ENCODE measurements at regions not wholly inside any gene's neighbourhood (a gene's known extent, or its start where the extent isn't known, plus 50 kb on each side); places are given as distances from the start of the nearest gene placed in this dataset.

GRCh38 chr12:115730975-115731541 lies 546.4 kb downstream of the MED13L start:
- H3K27ac Mint-ChIP-seq, result no peak overlapping the region
- no peaks in the 10 kb centered on the region for H3K4me1 Mint-ChIP-seq
- H3K27me3 Mint-ChIP-seq, result no peaks in the 10 kb centered on the region
- no peak for DNase-seq
- no peaks in the 10 kb centered on the region for H3K9me3 Mint-ChIP-seq (ENCODE audit: low read depth)
- no peaks in the 10 kb centered on the region for H3K36me3 Mint-ChIP-seq
- no peak overlapping the region for H3K4me3 Mint-ChIP-seq
- CTCF ChIA-PET, result no interaction called here
- no peak for ATAC-seq

- ATAC-seq (no peak), DNase-seq (no peak)
- no peaks in the 10 kb centered on the region for H3K4me1 Mint-ChIP-seq
- no peaks in the 10 kb centered on the region for H3K27me3 Mint-ChIP-seq
- no peaks in the 10 kb centered on the region for H3K9me3 Mint-ChIP-seq (ENCODE audit: low read depth)
- no peak overlapping the region for H3K4me3 Mint-ChIP-seq
- CTCF ChIA-PET, result no interaction called here
- no peak overlapping the region for H3K27ac Mint-ChIP-seq
- H3K36me3 Mint-ChIP-seq, result no peaks in the 10 kb centered on the region
These were observed 550.8 kb downstream of the MED13L start for GRCh38 chr12:115726691-115727090.

GRCh38 chr12:115722181-115722580 lies 555.3 kb downstream of the MED13L start:
- H3K4me3 Mint-ChIP-seq, result no peak overlapping the region
- ATAC-seq, result no peak
- H3K9me3 Mint-ChIP-seq (ENCODE audit: low read depth), result no peaks in the 10 kb centered on the region

GRCh38 chr12:115716551-115716950 lies 560.9 kb downstream of the MED13L start:
- Mint-ChIP-seq H3K36me3 (no peaks in the 10 kb centered on the region), H3K27ac (no peak overlapping the region), H3K4me3 (no peak overlapping the region), H3K9me3 (ENCODE audit: low read depth) (no peaks in the 10 kb centered on the region), H3K27me3 (peaks cover 2% of the 10 kb centered on the region), H3K4me1 (no peaks in the 10 kb centered on the region)
- no peak for ATAC-seq
- DNase-seq, result no peak
- CTCF ChIA-PET, result no interaction called here

More at GRCh38 chr12:115722181-115722580, 555.3 kb downstream of the MED13L start:
- Mint-ChIP-seq H3K4me1 (no peaks in the 10 kb centered on the region), H3K27ac (no peak overlapping the region), H3K27me3 (no peaks in the 10 kb centered on the region), H3K36me3 (no peaks in the 10 kb centered on the region)
- no peak for DNase-seq
- CTCF ChIA-PET, result no interaction called here

GRCh38 chr12:115712676-115713075 lies 564.8 kb downstream of the MED13L start:
- Mint-ChIP-seq H3K27me3 (peaks cover 2% of the 10 kb centered on the region), H3K4me3 (no peak overlapping the region), H3K27ac (no peak overlapping the region), H3K36me3 (no peaks in the 10 kb centered on the region), H3K9me3 (ENCODE audit: low read depth) (no peaks in the 10 kb centered on the region), H3K4me1 (no peaks in the 10 kb centered on the region)
- no peak for ATAC-seq
- CTCF ChIA-PET, result no interaction called here
- no peak for DNase-seq

GRCh38 chr12:115710104-115710564 lies 567.4 kb downstream of the MED13L start:
- Mint-ChIP-seq H3K27ac (no peak overlapping the region), H3K36me3 (no peaks in the 10 kb centered on the region), H3K9me3 (ENCODE audit: low read depth) (no peaks in the 10 kb centered on the region), H3K4me1 (no peaks in the 10 kb centered on the region), H3K27me3 (peaks cover 2% of the 10 kb centered on the region), H3K4me3 (no peak overlapping the region)
- CTCF ChIA-PET, result no interaction called here
- DNase-seq (no peak), ATAC-seq (no peak)

- no peaks in the 10 kb centered on the region for H3K36me3 Mint-ChIP-seq
These were observed 567.9 kb downstream of the MED13L start for GRCh38 chr12:115709540-115710011.

GRCh38 chr12:115708801-115709200 lies 568.7 kb downstream of the MED13L start:
- CTCF ChIA-PET, result no interaction called here
- Mint-ChIP-seq H3K27ac (no peak overlapping the region), H3K27me3 (peaks cover 2% of the 10 kb centered on the region), H3K9me3 (ENCODE audit: low read depth) (no peaks in the 10 kb centered on the region), H3K36me3 (no peaks in the 10 kb centered on the region), H3K4me1 (no peaks in the 10 kb centered on the region), H3K4me3 (no peak overlapping the region)
- no peak for DNase-seq
- ATAC-seq, result no peak

More at GRCh38 chr12:115709540-115710011, 567.9 kb downstream of the MED13L start:
- no peak for DNase-seq
- CTCF ChIA-PET, result no interaction called here
- no peaks in the 10 kb centered on the region for H3K4me1 Mint-ChIP-seq
- no peaks in the 10 kb centered on the region for H3K9me3 Mint-ChIP-seq (ENCODE audit: low read depth)
- H3K27me3 Mint-ChIP-seq, result peaks cover 2% of the 10 kb centered on the region
- H3K4me3 Mint-ChIP-seq, result no peak overlapping the region
- no peak for ATAC-seq
- H3K27ac Mint-ChIP-seq, result no peak overlapping the region

- no peak for ATAC-seq
- CTCF ChIA-PET, result no interaction called here
- Mint-ChIP-seq H3K4me1 (no peaks in the 10 kb centered on the region), H3K27me3 (no peaks in the 10 kb centered on the region), H3K4me3 (no peak overlapping the region), H3K27ac (no peak overlapping the region), H3K36me3 (no peaks in the 10 kb centered on the region), H3K9me3 (ENCODE audit: low read depth) (no peaks in the 10 kb centered on the region)
- no peak for DNase-seq
These were observed 576.5 kb downstream of the MED13L start for GRCh38 chr12:115700896-115701465.

GRCh38 chr12:115700081-115700480 lies 577.4 kb downstream of the MED13L start:
- no peaks in the 10 kb centered on the region for H3K36me3 Mint-ChIP-seq
- CTCF ChIA-PET, result no interaction called here
- DNase-seq, result no peak
- no peak overlapping the region for H3K27ac Mint-ChIP-seq
- H3K4me3 Mint-ChIP-seq, result no peak overlapping the region
- no peaks in the 10 kb centered on the region for H3K9me3 Mint-ChIP-seq (ENCODE audit: low read depth)
- H3K4me1 Mint-ChIP-seq, result no peaks in the 10 kb centered on the region
- H3K27me3 Mint-ChIP-seq, result no peaks in the 10 kb centered on the region
- no peak for ATAC-seq

- Mint-ChIP-seq H3K36me3 (no peaks in the 10 kb centered on the region), H3K27ac (no peak overlapping the region), H3K4me1 (no peaks in the 10 kb centered on the region), H3K9me3 (ENCODE audit: low read depth) (no peaks in the 10 kb centered on the region), H3K4me3 (no peak overlapping the region), H3K27me3 (no peaks in the 10 kb centered on the region)
- ATAC-seq, result no peak
- DNase-seq, result no peak
- CTCF ChIA-PET, result no interaction called here
These were observed 579.2 kb downstream of the MED13L start for GRCh38 chr12:115698257-115698656.

GRCh38 chr12:115697340-115697739 lies 580.2 kb downstream of the MED13L start:
- Mint-ChIP-seq H3K36me3 (no peaks in the 10 kb centered on the region), H3K4me3 (no peak overlapping the region), H3K27me3 (no peaks in the 10 kb centered on the region), H3K4me1 (no peaks in the 10 kb centered on the region), H3K27ac (no peak overlapping the region), H3K9me3 (ENCODE audit: low read depth) (no peaks in the 10 kb centered on the region)
- no peak for DNase-seq
- CTCF ChIA-PET, result no interaction called here
- no peak for ATAC-seq

GRCh38 chr12:115694564-115694963 lies 582.9 kb downstream of the MED13L start:
- Mint-ChIP-seq H3K27ac (no peak overlapping the region), H3K4me3 (no peak overlapping the region), H3K27me3 (no peaks in the 10 kb centered on the region), H3K9me3 (ENCODE audit: low read depth) (no peaks in the 10 kb centered on the region), H3K36me3 (no peaks in the 10 kb centered on the region), H3K4me1 (no peaks in the 10 kb centered on the region)
- CTCF ChIA-PET, result no interaction called here
- DNase-seq (no peak), ATAC-seq (no peak)

- H3K27me3 Mint-ChIP-seq, result no peaks in the 10 kb centered on the region
- H3K9me3 Mint-ChIP-seq (ENCODE audit: low read depth), result no peaks in the 10 kb centered on the region
- no peak overlapping the region for H3K4me3 Mint-ChIP-seq
- H3K36me3 Mint-ChIP-seq, result no peaks in the 10 kb centered on the region
- no peaks in the 10 kb centered on the region for H3K4me1 Mint-ChIP-seq
- ATAC-seq (no peak), DNase-seq (no peak)
- CTCF ChIA-PET, result no interaction called here
- no peak overlapping the region for H3K27ac Mint-ChIP-seq
These were observed 583.5 kb downstream of the MED13L start for GRCh38 chr12:115693970-115694369.

Data from activated CD8-positive, alpha-beta memory T cell treated with anti-CD3 and anti-CD28 coated beads, Interleukin-2, amount 10 ng/mL, durations not matched to agents 7 days and 5 days (primary cell).